A549 (cell line): ENCODE measurements at regions not wholly inside any gene's neighbourhood (a gene's known extent, or its start where the extent isn't known, plus 50 kb on each side); places are given as distances from the start of the nearest gene placed in this dataset.

Experiments
- ATAC-seq, 2 experiments: fragments of 200-7000 bp in 1 of 2; fragments of >200 bp in 1 of 2; cut with Nextera tagmentation in 1 of 2; cut with Tn5 transposase in 1 of 2; 3 replicates each; pipeline versions ENCODE4 v1.8.0 to v1.9.1; 2018 to 2020; ENCODE audit warnings: mild to moderate bottlenecking in 1 of 2, moderate library complexity in 1 of 2
- CTCF ChIA-PET: fragments of 300-600 bp; sonication (Branson Sonifier 250); formaldehyde crosslinking; extraction: SDS; loops from one replicate; lab custom pipeline; 2021; ENCODE audit warnings: antibody characterized with exemption, inconsistent platforms; lab: Yijun Ruan, JAX
- POLR2A ChIA-PET: fragments of 350-600 bp; formaldehyde crosslinking; extraction: SDS; loops from one replicate; lab custom pipeline; 2021; ENCODE audit warnings: antibody characterized with exemption, inconsistent platforms; lab: Yijun Ruan, JAX
- DNase-seq, 2 experiments: peaks; one replicate each; pipeline versions ENCODE4 v3.0.0 to v3.0.0-alpha.2; 2011 to 2016; ENCODE audit warnings: low read depth in 1 of 2, low spot score in 1 of 2
- FAIRE-seq: peaks from 2 replicates; lab custom pipeline; 2011; peaks lifted over from hg19 to GRCh38; lab: Jason Lieb, UNC
- H3K27ac ChIP-seq, 2 experiments: fragments of >200 bp; sonication (Bioruptor Twin); formaldehyde crosslinking; 3 replicates each; pipeline ENCODE4 v1.5.1; 2016 to 2017
- H3K4me1 ChIP-seq: fragments of >200 bp; sonication (Bioruptor Twin); formaldehyde crosslinking; 3 replicates; pipeline ENCODE4 v1.6.1; 2016
- H3K4me2 ChIP-seq: fragments of >200 bp; sonication (Bioruptor Twin); formaldehyde crosslinking; 3 replicates; pipeline ENCODE4 v1.6.1; 2016
- H3K4me3 ChIP-seq: fragments of >200 bp; sonication (Bioruptor Twin); formaldehyde crosslinking; 3 replicates; pipeline ENCODE4 v1.5.1; 2016
- H3K9me3 ChIP-seq: fragments of >200 bp; sonication (Bioruptor Twin); formaldehyde crosslinking; 3 replicates; pipeline ENCODE4 v1.6.1; 2016
- CHD2 ChIP-seq: fragments of 150-350 bp; IDR thresholded peaks from 2 replicates; pipeline ENCODE4 v1.6.1; 2014; ENCODE audit warnings: low read length; ENCODE audit not compliant: partially characterized antibody
- CTCF ChIP-seq: fragments of >200 bp; sonication (Bioruptor Twin); formaldehyde crosslinking; IDR thresholded peaks from 3 replicates; pipeline ENCODE4 v1.5.1; 2016
- EHMT2 ChIP-seq: fragments of 200-600 bp; sonication (generic); IDR thresholded peaks from 2 replicates; pipeline ENCODE4 v1.6.1; 2016; ENCODE audit warnings: antibody characterized with exemption, low read depth, mild to moderate bottlenecking, moderate library complexity
- ELK1 ChIP-seq: fragments of 150-350 bp; IDR thresholded peaks from 2 replicates; pipeline ENCODE4 v1.6.1; 2014; ENCODE audit warnings: low read depth, mild to moderate bottlenecking, low read length
- FOSB ChIP-seq: fragments of 250-450 bp; sonication (Bioruptor Pico); IDR thresholded peaks from 2 replicates; pipeline ENCODE4 v1.5.0; 2020; ENCODE audit warnings: mild to moderate bottlenecking, moderate library complexity
- FOSL2 ChIP-seq, 2 experiments: fragments of 450-650 bp in 1 of 2; fragments of >200 bp in 1 of 2; sonication (Bioruptor Twin) in 1 of 2; formaldehyde crosslinking; IDR thresholded peaks; 2 replicates each; pipeline versions ENCODE4 v1.5.0 to v1.6.1; 2016 to 2020; ENCODE audit warnings: mild to moderate bottlenecking in 1 of 2, moderate library complexity in 1 of 2
- HES2 ChIP-seq: fragments of >200 bp; sonication (Bioruptor Twin); formaldehyde crosslinking; IDR thresholded peaks from 2 replicates; pipeline ENCODE4 v1.6.1; 2016
- HMGXB4 ChIP-seq: fragments of 250-450 bp; sonication (Bioruptor Pico); IDR thresholded peaks from 2 replicates; pipeline ENCODE4 v1.5.0; 2021; ENCODE audit warnings: mild to moderate bottlenecking, moderate library complexity, borderline replicate concordance
- HOXA7 ChIP-seq: fragments of 250-450 bp; sonication (Bioruptor Pico); IDR thresholded peaks from 2 replicates; pipeline ENCODE4 v1.5.0; 2020; ENCODE audit warnings: mild to moderate bottlenecking, moderate library complexity
- HOXB13 ChIP-seq: fragments of 250-450 bp; sonication (Bioruptor Pico); IDR thresholded peaks from 2 replicates; pipeline ENCODE4 v1.5.0; 2020; ENCODE audit warnings: low read depth, mild to moderate bottlenecking, moderate library complexity
- HOXB5 ChIP-seq: fragments of 250-450 bp; sonication (Bioruptor Pico); IDR thresholded peaks from 2 replicates; pipeline ENCODE4 v1.5.0; 2020; ENCODE audit warnings: mild to moderate bottlenecking, moderate library complexity
- MYC ChIP-seq: IDR thresholded peaks from 2 replicates; pipeline ENCODE4 v1.6.1; 2012; ENCODE audit warnings: mild to moderate bottlenecking, inconsistent platforms, low read length, improper control_type of control experiment, borderline replicate concordance
- NPAS2 ChIP-seq: fragments of 250-450 bp; sonication (Bioruptor Pico); IDR thresholded peaks from 2 replicates; pipeline ENCODE4 v1.8.0; 2022; ENCODE audit warnings: mild to moderate bottlenecking, moderate library complexity, borderline replicate concordance
- POLR2AphosphoS2 ChIP-seq: conservative IDR thresholded peaks from 2 replicates; pipeline ENCODE4 v1.6.1; 2012; ENCODE audit warnings: low read length, improper control_type of control experiment, inconsistent platforms
- RAD21 ChIP-seq, 2 experiments: fragments of >200 bp in 1 of 2; sonication (Bioruptor Twin) in 1 of 2; formaldehyde crosslinking in 1 of 2; IDR thresholded peaks in 1 of 2; conservative IDR thresholded peaks in 1 of 2; 2 replicates in 1 of 2; 3 replicates in 1 of 2; pipeline ENCODE4 v1.6.1; 2012 to 2018; ENCODE audit warnings: inconsistent platforms in 1 of 2
- RARB ChIP-seq: fragments of 250-450 bp; sonication (Bioruptor Pico); IDR thresholded peaks from 2 replicates; pipeline ENCODE4 v1.8.0; 2021; ENCODE audit warnings: mild to moderate bottlenecking, moderate library complexity
- RNF2 ChIP-seq: fragments of 200-600 bp; sonication (generic); IDR thresholded peaks from 2 replicates; pipeline ENCODE4 v1.6.1; 2016; ENCODE audit warnings: low read depth, mild to moderate bottlenecking, antibody characterized with exemption, moderate library complexity, borderline replicate concordance
- SMC3 ChIP-seq: fragments of >200 bp; sonication (Bioruptor Twin); formaldehyde crosslinking; IDR thresholded peaks from 3 replicates; pipeline ENCODE4 v1.6.1; 2018; ENCODE audit warnings: inconsistent platforms
- SREBF2 ChIP-seq: fragments of 450-650 bp; IDR thresholded peaks from 2 replicates; pipeline ENCODE4 v1.6.1; 2014; ENCODE audit warnings: mild to moderate bottlenecking, moderate library complexity
- USF2 ChIP-seq: fragments of 450-650 bp; IDR thresholded peaks from 2 replicates; pipeline ENCODE4 v1.6.1; 2014; ENCODE audit warnings: antibody characterized with exemption
- WGBS: methylation state at CpG from one replicate; pipeline ENCODE4 v1.1.6; 2017; ENCODE audit errors: missing lambda C conversion rate; 5-methylcytosine and 5-hydroxymethylcytosine counted together

GRCh38 chr11:15851051-15851498, 505.3 kb downstream of the SOX6 start:
- ATAC-seq: no peak
- no peak for FAIRE-seq

GRCh38 chr11:15852179-15852578, 504.2 kb downstream of the SOX6 start:
- POLR2A ChIA-PET: no interaction called here

More at GRCh38 chr11:15851051-15851498, 505.3 kb downstream of the SOX6 start:
- Histone ChIP-seq H3K9me3 (no peaks in the 10 kb centered on the region), H3K27ac (no peak overlapping the region), H3K4me1 (no peaks in the 10 kb centered on the region), H3K4me3 (no peak overlapping the region), H3K4me2 (no peak overlapping the region)
- CTCF ChIA-PET: interaction anchor here (1.4 kb wide), 1 partner anchor 18 kb away, joined by 3 read pairs; no protein-coding TSS in a partner anchor
- WGBS: 58% methylated on average over 5 of the region's 5 CpGs
- TF ChIP-seq SREBF2: no peak
- TF ChIP-seq POLR2AphosphoS2: no peak
- no peak for TF ChIP-seq NPAS2
- no peak for TF ChIP-seq FOSB
- no peak for TF ChIP-seq ELK1
- TF ChIP-seq RNF2: no peak
- no peak for TF ChIP-seq MYC
- TF ChIP-seq RARB: no peak
- TF ChIP-seq EHMT2: no peak
- no peak for TF ChIP-seq HOXB5 (CRISPR knock-in tag)
- no peak for TF ChIP-seq HOXA7 (CRISPR knock-in tag)
- TF ChIP-seq HES2: no peak
- TF ChIP-seq USF2: no peak
- no peak for TF ChIP-seq FOSL2 (IDR thresholded peaks at IDR 0.05)
- TF ChIP-seq FOSL2 (CRISPR knock-in tag; IDR thresholded peaks at IDR 0.05): no peak
- no peak for TF ChIP-seq HMGXB4
- TF ChIP-seq CHD2: no peak
- POLR2A ChIA-PET: no interaction called here
- DNase-seq: no peak

More at GRCh38 chr11:15852179-15852578, 504.2 kb downstream of the SOX6 start:
- CTCF ChIA-PET: interaction anchor here (0.7 to 1.4 kb wide), 3 partner anchors 19 to 761 kb away, joined by 3 to 11 read pairs (median 3); no protein-coding TSS in a partner anchor
- FAIRE-seq: no peak
- Histone ChIP-seq H3K9me3 (no peaks in the 10 kb centered on the region), H3K4me3 (no peak overlapping the region), H3K4me2 (no peak overlapping the region), H3K27ac (no peak overlapping the region), H3K4me1 (no peaks in the 10 kb centered on the region)
- 12% methylated on average over 3 of the region's 3 CpGs for WGBS
- peak in 1 of 2 experiments; percentile 27 for DNase-seq
- TF ChIP-seq SMC3 (peak; percentile 49; the same call in 2 of the 3 replicates), HOXB13 (CRISPR knock-in tag) (no peak), CTCF (peak; percentile 43), RAD21 (conservative IDR thresholded peaks at IDR 0.05 in 1 of 2, IDR thresholded peaks at IDR 0.05 in 1 of 2) (peak; percentile 50 to 64; a peak in 4 of 5 replicates)
- 0 out of 6 replicates have a peak, but pooled peaks of 1 of the 2 experiments have one; percentile 39 for ATAC-seq
